HepG2 (cell line): ENCODE measurements at regions not wholly inside any gene's neighbourhood (a gene's known extent, or its start where the extent isn't known, plus 50 kb on each side); places are given as distances from the start of the nearest gene placed in this dataset.

Experiments
- ATAC-seq: fragments of 200-7000 bp; cut with Tn5 transposase; 3 replicates; pipeline ENCODE4 v1.9.1; 2020; ENCODE audit warnings: mild to moderate bottlenecking, moderate library complexity
- BruUV-seq: library from RNA; stranded (reverse); fragments of 400-500 nt; replicated peaks from 2 replicates; lab custom pipeline; 2021; lab: Mats Ljungman, UMichigan
- CTCF ChIA-PET: fragments of 300-600 bp; formaldehyde crosslinking; extraction: SDS; loops from one replicate; lab custom pipeline; 2021; ENCODE audit warnings: low total read pairs, inconsistent platforms, low intra/inter-chr PET ratio; lab: Yijun Ruan, JAX
- POLR2A ChIA-PET: fragments of 350-600 bp; sonication (Branson Sonifier 250); formaldehyde crosslinking; loops from one replicate; lab custom pipeline; 2020; ENCODE audit warnings: antibody characterized with exemption, inconsistent platforms; lab: Yijun Ruan, JAX
- DNase-seq: peaks from one replicate; pipeline ENCODE4 v3.0.0-alpha.2; 2015; ENCODE audit warnings: low spot score
- FAIRE-seq: peaks from 3 replicates; lab custom pipeline; 2011; peaks lifted over from hg19 to GRCh38; lab: Jason Lieb, UNC
- H2AFZ ChIP-seq: one replicate; pipeline ENCODE4 v1.6.1; 2011; ENCODE audit warnings: low read length, inconsistent platforms
- H3K27ac ChIP-seq: fragments of 300-600 bp; 3 replicates; pipeline ENCODE4 v1.8.0; 2011; ENCODE audit warnings: mixed run types, mild to moderate bottlenecking, mixed read lengths, low read length, inconsistent platforms; ENCODE audit not compliant: insufficient read depth; ENCODE audit errors: extremely low read length
- H3K27me3 ChIP-seq, 2 experiments: fragments of 200-600 bp in 1 of 2; 2 replicates in 1 of 2; 3 replicates in 1 of 2; pipeline versions ENCODE4 v1.6.0 to v1.8.0; 2011; ENCODE audit warnings: low read length in 2 of 2, mild to moderate bottlenecking in 2 of 2, moderate library complexity in 2 of 2, inconsistent platforms in 1 of 2; ENCODE audit not compliant: insufficient read depth in 2 of 2, control insufficient read depth in 1 of 2
- H3K36me3 ChIP-seq, 2 experiments: fragments of 200-600 bp in 1 of 2; replicated peaks in 1 of 2; 2 replicates in 1 of 2; 3 replicates in 1 of 2; pipeline versions ENCODE4 v1.5.1 to v1.8.0; 2011; ENCODE audit warnings: low read length in 2 of 2, inconsistent platforms in 1 of 2; ENCODE audit not compliant: insufficient read depth in 2 of 2, control insufficient read depth in 1 of 2
- H3K4me1 ChIP-seq: 2 replicates; pipeline ENCODE4 v1.5.1; 2012; ENCODE audit warnings: low read length, inconsistent platforms; ENCODE audit not compliant: insufficient read depth
- H3K4me2 ChIP-seq: 2 replicates; pipeline ENCODE4 v1.6.0; 2011; ENCODE audit warnings: low read depth, low read length, inconsistent platforms
- H3K4me3 ChIP-seq, 3 experiments: fragments of 200-600 bp in 1 of 3; sonication (generic), shearing (Covaris generic) in 1 of 3; replicated peaks in 1 of 3; 2 replicates each; pipeline ENCODE4 v1.5.1; 2011 to 2016; ENCODE audit warnings: low read length in 3 of 3, inconsistent platforms in 2 of 3, low read depth in 2 of 3, mild to moderate bottlenecking in 2 of 3, control low read depth in 1 of 3, mixed read lengths in 1 of 3; ENCODE audit not compliant: insufficient read depth in 1 of 3
- H3K79me2 ChIP-seq: one replicate; pipeline ENCODE4 v1.6.1; 2011; ENCODE audit warnings: low read length, inconsistent platforms; ENCODE audit not compliant: insufficient read depth
- H3K9ac ChIP-seq: 2 replicates; pipeline ENCODE4 v1.6.0; 2011; ENCODE audit warnings: mild to moderate bottlenecking, low read depth, low read length, inconsistent platforms; ENCODE audit not compliant: insufficient read depth
- H3K9me3 ChIP-seq: 2 replicates; pipeline ENCODE4 v1.5.1; 2012; ENCODE audit warnings: mild to moderate bottlenecking, low read length
- H4K20me1 ChIP-seq: 2 replicates; pipeline ENCODE4 v1.6.0; 2011; ENCODE audit warnings: inconsistent platforms, mild to moderate bottlenecking, low read length, moderate library complexity; ENCODE audit not compliant: insufficient read depth
- MAFF ChIP-seq: IDR thresholded peaks from 2 replicates; pipeline ENCODE4 v1.6.1; 2011; ENCODE audit warnings: low read depth, low read length, improper control_type of control experiment
- MAFK ChIP-seq, 2 experiments: IDR thresholded peaks in 1 of 2; conservative IDR thresholded peaks in 1 of 2; 2 replicates each; pipeline ENCODE4 v1.6.1; 2011; ENCODE audit warnings: improper control_type of control experiment in 2 of 2, low read length in 2 of 2
- SMAD3 ChIP-seq: sonication (generic); formaldehyde crosslinking; IDR thresholded peaks from 2 replicates; pipeline ENCODE4 v1.4.0; 2020; ENCODE audit warnings: missing genetic modification reagents
- ZBTB1 ChIP-seq: sonication (generic); formaldehyde crosslinking; IDR thresholded peaks from 2 replicates; pipeline ENCODE4 v1.4.0; 2020; ENCODE audit warnings: missing genetic modification reagents, borderline replicate concordance
- in situ Hi-C: cut with HindIII; loops from 2 replicates; pipeline ENCODE4 v1.10.0; 2017; ENCODE audit warnings: low pct_unique_long_range_greater_than_20kb; ENCODE audit not compliant: extremely low pct_ligation_motif_present
- intact Hi-C: fragments of 100-400 bp; cut with micrococcal nuclease; formaldehyde crosslinking; loops from one replicate; pipeline ENCODE4 v1.10.0; 2022; ENCODE audit not compliant: unreplicated experiment
- TF ChIP-seq, protein P1 (sequence below): sonication (generic); formaldehyde crosslinking; IDR thresholded peaks from 2 replicates; pipeline ENCODE4 v1.4.0; 2020; ENCODE audit warnings: missing genetic modification reagents, borderline replicate concordance

DNA sequence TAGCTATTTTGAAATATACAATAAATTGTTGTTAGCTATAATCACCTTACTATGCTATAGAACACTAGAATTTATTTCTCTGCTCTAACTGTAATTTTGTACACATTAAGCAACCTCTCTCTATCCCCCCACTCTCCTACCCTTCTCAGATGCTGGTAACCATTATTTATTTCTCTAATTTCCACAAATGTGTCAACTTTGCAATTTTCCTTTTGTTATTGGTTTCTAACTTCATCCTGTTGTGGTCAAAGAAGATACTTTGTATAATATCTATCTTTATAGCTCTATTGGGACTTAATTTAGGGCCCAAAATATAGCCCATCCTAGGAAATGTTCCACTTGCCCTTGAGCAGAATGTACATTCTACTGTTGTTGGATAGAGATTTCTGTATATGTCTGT, 229.3 kb downstream of the SATB1 start:
- H3K79me2 ChIP-seq: no peaks in the 10 kb centered on the region
- in situ Hi-C loops: no loop called here

More for the DNA sequence above, 229.3 kb downstream of the SATB1 start:
- ChIA-PET POLR2A (no interaction called here), CTCF (no interaction called here)
- no TSS peak for BruUV-seq
- H2AFZ ChIP-seq: no peak overlapping the region
- ATAC-seq (no peak), DNase-seq (no peak), FAIRE-seq (no peak)
- intact Hi-C loops: loop anchor here (10.0 kb wide), 1 partner anchor 1739 kb away; the partner anchor contains the start of gene EFHB
- H3K27me3 ChIP-seq: no peaks in the 10 kb centered on the region
- H3K36me3 ChIP-seq: no peaks in the 10 kb centered on the region
- H3K4me2 ChIP-seq: no peak overlapping the region
- no peak overlapping the region for H3K9ac ChIP-seq
- TF ChIP-seq SMAD3 (no peak), MAFF (peak; percentile 39; the same call in 1 of the 2 replicates), ZBTB1 (CRISPR knock-in tag) (no peak), MAFK (conservative IDR thresholded peaks at IDR 0.05 in 1 of 2, IDR thresholded peaks at IDR 0.05 in 1 of 2; ENCODE audit: low read length in 2 of 2) (peak; percentile 48 to 62)
- TF ChIP-seq, protein P1, sequence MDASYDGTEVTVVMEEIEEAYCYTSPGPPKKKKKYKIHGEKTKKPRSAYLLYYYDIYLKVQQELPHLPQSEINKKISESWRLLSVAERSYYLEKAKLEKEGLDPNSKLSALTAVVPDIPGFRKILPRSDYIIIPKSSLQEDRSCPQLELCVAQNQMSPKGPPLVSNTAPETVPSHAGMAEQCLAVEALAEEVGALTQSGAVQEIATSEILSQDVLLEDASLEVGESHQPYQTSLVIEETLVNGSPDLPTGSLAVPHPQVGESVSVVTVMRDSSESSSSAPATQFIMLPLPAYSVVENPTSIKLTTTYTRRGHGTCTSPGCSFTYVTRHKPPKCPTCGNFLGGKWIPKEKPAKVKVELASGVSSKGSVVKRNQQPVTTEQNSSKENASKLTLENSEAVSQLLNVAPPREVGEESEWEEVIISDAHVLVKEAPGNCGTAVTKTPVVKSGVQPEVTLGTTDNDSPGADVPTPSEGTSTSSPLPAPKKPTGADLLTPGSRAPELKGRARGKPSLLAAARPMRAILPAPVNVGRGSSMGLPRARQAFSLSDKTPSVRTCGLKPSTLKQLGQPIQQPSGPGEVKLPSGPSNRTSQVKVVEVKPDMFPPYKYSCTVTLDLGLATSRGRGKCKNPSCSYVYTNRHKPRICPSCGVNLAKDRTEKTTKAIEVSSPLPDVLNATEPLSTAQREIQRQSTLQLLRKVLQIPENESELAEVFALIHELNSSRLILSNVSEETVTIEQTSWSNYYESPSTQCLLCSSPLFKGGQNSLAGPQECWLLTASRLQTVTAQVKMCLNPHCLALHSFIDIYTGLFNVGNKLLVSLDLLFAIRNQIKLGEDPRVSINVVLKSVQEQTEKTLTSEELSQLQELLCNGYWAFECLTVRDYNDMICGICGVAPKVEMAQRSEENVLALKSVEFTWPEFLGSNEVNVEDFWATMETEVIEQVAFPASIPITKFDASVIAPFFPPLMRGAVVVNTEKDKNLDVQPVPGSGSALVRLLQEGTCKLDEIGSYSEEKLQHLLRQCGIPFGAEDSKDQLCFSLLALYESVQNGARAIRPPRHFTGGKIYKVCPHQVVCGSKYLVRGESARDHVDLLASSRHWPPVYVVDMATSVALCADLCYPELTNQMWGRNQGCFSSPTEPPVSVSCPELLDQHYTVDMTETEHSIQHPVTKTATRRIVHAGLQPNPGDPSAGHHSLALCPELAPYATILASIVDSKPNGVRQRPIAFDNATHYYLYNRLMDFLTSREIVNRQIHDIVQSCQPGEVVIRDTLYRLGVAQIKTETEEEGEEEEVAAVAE (CRISPR knock-in tag): no peak
- H3K9me3 ChIP-seq: no peaks in the 10 kb centered on the region
- no peaks in the 10 kb centered on the region for H4K20me1 ChIP-seq
- no peak overlapping the region for H3K4me3 ChIP-seq
- H3K27ac ChIP-seq: no peak overlapping the region
- no peaks in the 10 kb centered on the region for H3K4me1 ChIP-seq
